CD4-positive, alpha-beta T cell (primary cell): ENCODE measurements at regions not wholly inside any gene's neighbourhood (a gene's known extent, or its start where the extent isn't known, plus 50 kb on each side); places are given as distances from the start of the nearest gene placed in this dataset.

Experiments
- ATAC-seq: fragments of 200-7000 bp; cut with Tn5 transposase; one replicate; pipeline ENCODE4 v1.10.0; 2022; ENCODE audit warnings: mild to moderate bottlenecking; ENCODE audit not compliant: poor library complexity
- CTCF ChIA-PET: fragments of 350-600 bp; sonication (Branson Sonifier 250); formaldehyde crosslinking; loops from one replicate; lab custom pipeline; 2021; ENCODE audit warnings: antibody characterized with exemption, inconsistent platforms; lab: Charles Lee
- POLR2A ChIA-PET: fragments of 350-600 bp; sonication (Branson Sonifier 250); formaldehyde crosslinking; loops from one replicate; lab custom pipeline; 2021; ENCODE audit warnings: antibody characterized with exemption, inconsistent platforms; lab: Charles Lee
- DNase-seq, 14 experiments: peaks; one replicate each; pipeline ENCODE4 v3.0.0-alpha.2; 2013 to 2020; ENCODE audit warnings: mixed read lengths in 2 of 14
- H3K27ac ChIP-seq, 2 donors: one replicate each; pipeline versions ENCODE4 v1.5.1 to v1.7.0; 2013; ENCODE audit warnings: low read length in 2 of 2, low read depth in 1 of 2, mild to moderate bottlenecking in 1 of 2
- H3K27me3 ChIP-seq, 2 experiments: 1 replicate in 1 of 2; 2 replicates in 1 of 2; pipeline versions ENCODE4 v1.6.1 to v1.7.0; 2013; ENCODE audit warnings: low read length in 2 of 2, control low read depth in 1 of 2, mild to moderate bottlenecking in 1 of 2, moderate library complexity in 1 of 2; ENCODE audit not compliant: insufficient read depth in 2 of 2, control insufficient read depth in 1 of 2
- H3K36me3 ChIP-seq: one replicate; pipeline ENCODE4 v1.6.1; 2013; ENCODE audit warnings: low read length, control low read depth; ENCODE audit not compliant: insufficient read depth
- H3K4me1 ChIP-seq: one replicate; pipeline ENCODE4 v1.6.1; 2013; ENCODE audit warnings: low read length, control low read depth; ENCODE audit not compliant: insufficient read depth
- H3K4me3 ChIP-seq: one replicate; pipeline ENCODE4 v1.5.1; 2013; ENCODE audit warnings: mild to moderate bottlenecking, low read length, moderate library complexity
- H3K9me3 ChIP-seq, 2 experiments: 1 replicate in 1 of 2; 2 replicates in 1 of 2; pipeline versions ENCODE4 v1.6.1 to v1.7.0; 2013; ENCODE audit warnings: low read length in 2 of 2, mild to moderate bottlenecking in 2 of 2, control low read depth in 1 of 2, moderate library complexity in 1 of 2; ENCODE audit not compliant: control insufficient read depth in 1 of 2, insufficient read depth in 1 of 2
- H3K27ac Mint-ChIP-seq: one replicate; pipeline ENCODE4 v1.8.0; 2020; ENCODE audit warnings: mixed read lengths
- H3K27me3 Mint-ChIP-seq: one replicate; pipeline ENCODE4 v1.8.0; 2021; ENCODE audit warnings: mixed read lengths
- H3K36me3 Mint-ChIP-seq: one replicate; pipeline ENCODE4 v1.8.0; 2021; ENCODE audit warnings: low read depth, mixed read lengths
- H3K4me1 Mint-ChIP-seq: one replicate; pipeline ENCODE4 v1.8.0; 2021; ENCODE audit warnings: low read depth, mixed read lengths
- H3K4me3 Mint-ChIP-seq: one replicate; pipeline ENCODE4 v1.8.0; 2020; ENCODE audit warnings: mild to moderate bottlenecking, mixed read lengths
- H3K9me3 Mint-ChIP-seq: one replicate; pipeline ENCODE4 v1.8.0; 2020; ENCODE audit warnings: mixed read lengths
- intact Hi-C, 2 experiments: fragments of 100-400 bp; cut with DNase I in 1 of 2; cut with micrococcal nuclease in 1 of 2; formaldehyde crosslinking; loops; one replicate each; pipeline versions ENCODE4 v1.15.1 to v1.9.0; 2023 to 2025; cut with DNase I, micrococcal nuclease
- TF ChIP-seq, protein P1 (sequence below): fragments of 200-600 bp; IDR thresholded peaks from one replicate; pipeline ENCODE4 v1.8.0; 2022; ENCODE audit warnings: antibody characterized with exemption, mild to moderate bottlenecking

DNA sequence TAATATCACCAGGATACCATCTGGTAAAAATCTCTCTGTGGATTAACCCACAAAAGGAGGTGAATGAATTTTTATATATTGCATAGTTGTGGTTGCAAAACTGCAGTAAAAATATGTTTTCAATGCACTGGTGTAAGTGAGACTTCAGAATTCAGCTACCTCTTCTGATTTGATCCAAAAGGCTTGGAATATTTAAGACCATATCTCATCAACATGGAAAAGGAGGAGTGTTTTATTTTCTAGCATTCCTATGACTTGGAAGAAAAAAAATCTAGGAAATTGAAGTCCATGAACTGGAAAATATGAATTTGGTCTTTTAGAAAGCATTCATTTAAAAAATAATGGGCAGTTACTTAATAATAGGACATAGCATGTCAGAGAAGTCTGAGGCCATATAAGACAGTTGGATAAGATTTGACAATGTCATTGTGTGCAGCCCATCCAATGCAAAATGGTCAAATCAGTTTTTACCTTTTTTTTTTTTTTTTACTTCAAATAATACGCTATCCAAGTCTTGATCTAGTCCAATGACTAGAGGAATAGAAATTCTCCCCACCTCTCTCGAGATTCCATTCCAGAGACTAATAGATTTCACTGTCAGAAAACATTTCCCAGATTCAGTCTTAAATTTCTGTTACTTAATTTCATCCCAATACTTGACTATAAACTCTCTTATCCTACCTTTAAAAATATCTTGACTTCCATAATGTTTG lies 364.9 kb upstream of the PMFBP1 start:
- intact Hi-C loops: no loop called here
- no peaks in the 10 kb centered on the region for H3K4me1 Mint-ChIP-seq
- TF ChIP-seq, protein P1, sequence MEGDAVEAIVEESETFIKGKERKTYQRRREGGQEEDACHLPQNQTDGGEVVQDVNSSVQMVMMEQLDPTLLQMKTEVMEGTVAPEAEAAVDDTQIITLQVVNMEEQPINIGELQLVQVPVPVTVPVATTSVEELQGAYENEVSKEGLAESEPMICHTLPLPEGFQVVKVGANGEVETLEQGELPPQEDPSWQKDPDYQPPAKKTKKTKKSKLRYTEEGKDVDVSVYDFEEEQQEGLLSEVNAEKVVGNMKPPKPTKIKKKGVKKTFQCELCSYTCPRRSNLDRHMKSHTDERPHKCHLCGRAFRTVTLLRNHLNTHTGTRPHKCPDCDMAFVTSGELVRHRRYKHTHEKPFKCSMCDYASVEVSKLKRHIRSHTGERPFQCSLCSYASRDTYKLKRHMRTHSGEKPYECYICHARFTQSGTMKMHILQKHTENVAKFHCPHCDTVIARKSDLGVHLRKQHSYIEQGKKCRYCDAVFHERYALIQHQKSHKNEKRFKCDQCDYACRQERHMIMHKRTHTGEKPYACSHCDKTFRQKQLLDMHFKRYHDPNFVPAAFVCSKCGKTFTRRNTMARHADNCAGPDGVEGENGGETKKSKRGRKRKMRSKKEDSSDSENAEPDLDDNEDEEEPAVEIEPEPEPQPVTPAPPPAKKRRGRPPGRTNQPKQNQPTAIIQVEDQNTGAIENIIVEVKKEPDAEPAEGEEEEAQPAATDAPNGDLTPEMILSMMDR: no peak
- H3K27ac ChIP-seq: no peak overlapping the region
- ChIA-PET CTCF (no interaction called here), POLR2A (no interaction called here)
- H3K4me3 Mint-ChIP-seq: no peak overlapping the region
- no peak overlapping the region for H3K4me3 ChIP-seq
- no peaks in the 10 kb centered on the region for H3K36me3 Mint-ChIP-seq
- no peaks in the 10 kb centered on the region for H3K36me3 ChIP-seq
- peaks cover 0 to 3% of the 10 kb centered on the region in 2 experiments for H3K9me3 ChIP-seq
- no peak for DNase-seq
- H3K27me3 ChIP-seq: no peaks in the 10 kb centered on the region
- H3K9me3 Mint-ChIP-seq: no peaks in the 10 kb centered on the region
- no peak overlapping the region for H3K27ac Mint-ChIP-seq
- no peak for ATAC-seq
- no peaks in the 10 kb centered on the region for H3K27me3 Mint-ChIP-seq
- H3K4me1 ChIP-seq: no peaks in the 10 kb centered on the region

DNA sequence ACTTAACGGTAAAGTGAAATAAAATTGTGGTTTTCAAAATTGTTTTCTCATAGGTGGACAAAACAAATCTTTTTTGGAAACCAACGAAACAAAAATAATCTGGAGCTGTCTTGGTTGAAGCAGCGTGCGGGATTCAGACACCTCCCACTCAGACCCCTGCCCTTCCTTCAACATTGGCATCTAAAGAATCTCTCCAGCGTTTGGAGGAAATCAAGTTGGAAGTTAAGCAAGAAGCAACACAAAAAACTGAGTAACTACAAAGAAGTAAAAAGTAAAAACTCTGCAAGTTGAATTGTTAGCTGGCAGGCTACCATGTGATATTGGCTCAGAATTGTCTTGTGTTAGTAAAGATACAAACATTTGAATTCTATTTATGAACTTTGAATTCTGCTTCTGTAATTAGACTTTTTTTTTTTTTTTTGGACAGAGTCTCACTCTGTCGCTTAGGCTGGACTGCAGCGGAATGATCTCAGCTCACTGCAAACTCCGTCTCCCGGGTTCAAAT lies 361.0 kb upstream of the PMFBP1 start:
- Mint-ChIP-seq H3K27me3 (no peaks in the 10 kb centered on the region), H3K36me3 (no peaks in the 10 kb centered on the region), H3K27ac (no peak overlapping the region), H3K4me3 (no peak overlapping the region), H3K4me1 (no peaks in the 10 kb centered on the region), H3K9me3 (peaks cover 7% of the 10 kb centered on the region)
- Histone ChIP-seq H3K9me3 (peaks cover 0 to 6% of the 10 kb centered on the region in 2 experiments), H3K4me3 (no peak overlapping the region), H3K27me3 (no peaks in the 10 kb centered on the region), H3K4me1 (no peaks in the 10 kb centered on the region), H3K36me3 (no peaks in the 10 kb centered on the region), H3K27ac (no peak overlapping the region)
- ATAC-seq (no peak), DNase-seq (no peak)
- CTCF ChIA-PET: no interaction called here
- intact Hi-C loops: no loop called here
- POLR2A ChIA-PET: no interaction called here
- TF ChIP-seq, protein P1: no peak

DNA sequence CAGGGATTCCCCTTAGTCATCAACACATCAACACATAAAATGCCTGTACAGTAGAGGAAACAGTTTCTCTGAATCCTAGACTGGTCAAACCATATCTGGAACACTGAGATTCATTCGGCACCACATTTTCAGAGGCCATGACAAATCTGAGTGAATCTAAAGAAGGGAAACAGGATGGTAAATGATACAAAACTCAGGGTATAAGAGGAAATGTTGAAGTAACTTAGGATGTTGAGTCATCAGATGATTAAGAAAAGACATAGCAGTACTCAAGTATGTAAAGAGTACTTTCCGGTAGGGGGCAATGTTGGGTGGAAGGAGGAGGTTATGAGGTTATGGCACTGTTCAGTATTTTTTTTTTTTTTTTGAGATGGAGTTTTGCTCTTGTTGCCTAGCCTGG lies 358.5 kb upstream of the PMFBP1 start:
- H3K9me3 Mint-ChIP-seq: peaks cover 7% of the 10 kb centered on the region
- no peak overlapping the region for H3K27ac Mint-ChIP-seq
- DNase-seq (no peak), ATAC-seq (no peak)
- Histone ChIP-seq H3K4me3 (no peak overlapping the region), H3K36me3 (no peaks in the 10 kb centered on the region), H3K4me1 (no peaks in the 10 kb centered on the region), H3K27me3 (no peaks in the 10 kb centered on the region), H3K27ac (no peak overlapping the region), H3K9me3 (peaks cover 0 to 6% of the 10 kb centered on the region in 2 experiments)
- H3K4me3 Mint-ChIP-seq: no peak overlapping the region
- intact Hi-C loops: no loop called here
- no peaks in the 10 kb centered on the region for H3K36me3 Mint-ChIP-seq
- H3K4me1 Mint-ChIP-seq: no peaks in the 10 kb centered on the region
- ChIA-PET POLR2A (no interaction called here), CTCF (no interaction called here)
- TF ChIP-seq, protein P1: no peak
- no peaks in the 10 kb centered on the region for H3K27me3 Mint-ChIP-seq
